ENCODE measurements at regions not wholly inside any gene's neighbourhood (a gene's known extent, or its start where the extent isn't known, plus 50 kb on each side); places are given as distances from the start of the nearest gene placed in this dataset.

GRCh38 chr11:70703141-70704064, 305.1 kb downstream of the CTTN start:
- DNase-seq (ENCODE audit: low spot score), result no peak

- no peak for DNase-seq (ENCODE audit: low spot score)
Observed at GRCh38 chr11:70705097-70705496, 306.8 kb downstream of the CTTN start.

GRCh38 chr11:70705930-70706329, 307.6 kb downstream of the CTTN start:
- no peak for DNase-seq (ENCODE audit: low spot score)

GRCh38 chr11:70707821-70708220, 309.5 kb downstream of the CTTN start:
- DNase-seq (ENCODE audit: low spot score), result no peak

GRCh38 chr11:70709596-70709995, 311.3 kb downstream of the CTTN start:
- no peak for DNase-seq (ENCODE audit: low spot score)

GRCh38 chr11:70710192-70710591, 311.9 kb downstream of the CTTN start:
- no peak for DNase-seq (ENCODE audit: low spot score)

GRCh38 chr11:70710601-70711000, 312.3 kb downstream of the CTTN start:
- DNase-seq (ENCODE audit: low spot score), result no peak

GRCh38 chr11:70711095-70711910, 313.0 kb downstream of the CTTN start:
- no peak for DNase-seq (ENCODE audit: low spot score)

- DNase-seq (ENCODE audit: low spot score), result no peak
Observed at GRCh38 chr11:70711911-70712185, 313.5 kb downstream of the CTTN start.

- no peak for DNase-seq (ENCODE audit: low spot score)
Observed at GRCh38 chr11:70712471-70712870, 314.1 kb downstream of the CTTN start.

- DNase-seq (ENCODE audit: low spot score), result no peak
Observed at GRCh38 chr11:70713086-70713835, 314.9 kb downstream of the CTTN start.

GRCh38 chr11:70713988-70714665, 315.8 kb downstream of the CTTN start:
- DNase-seq (ENCODE audit: low spot score), result no peak

- no peak for DNase-seq (ENCODE audit: low spot score)
Observed at GRCh38 chr11:70715166-70715951, 317.0 kb downstream of the CTTN start.

GRCh38 chr11:70716216-70716615, 317.9 kb downstream of the CTTN start:
- DNase-seq (ENCODE audit: low spot score), result no peak

GRCh38 chr11:70716986-70717775, 318.9 kb downstream of the CTTN start:
- no peak for DNase-seq (ENCODE audit: low spot score)

GRCh38 chr11:70717936-70718595, 319.7 kb downstream of the CTTN start:
- DNase-seq (ENCODE audit: low spot score), result no peak

GRCh38 chr11:70719516-70719915, 321.2 kb downstream of the CTTN start:
- no peak for DNase-seq (ENCODE audit: low spot score)

- DNase-seq (ENCODE audit: low spot score), result no peak
Observed at GRCh38 chr11:70720281-70720680, 322.0 kb downstream of the CTTN start.

- no peak for DNase-seq (ENCODE audit: low spot score)
Observed at GRCh38 chr11:70721006-70721405, 322.7 kb downstream of the CTTN start.

GRCh38 chr11:70725278-70725677, 326.9 kb downstream of the CTTN start:
- no peak for DNase-seq (ENCODE audit: low spot score)

Measured in D341Med (cell line).